Stimulated activated CD4-positive, alpha-beta T cell treated with anti-CD3 and anti-CD28 coated beads, Interleukin-4, amount 100 ng/mL, for 4 hours (primary cell): ENCODE measurements at regions not wholly inside any gene's neighbourhood (a gene's known extent, or its start where the extent isn't known, plus 50 kb on each side); places are given as distances from the start of the nearest gene placed in this dataset.

Experiments
- DNase-seq, 2 experiments: peaks; one replicate each; pipeline ENCODE4 v3.0.0-alpha.2; 2020

- no peak for DNase-seq
Observed at GRCh38 chr5:87069311-87069710, 198.4 kb upstream of the RASA1 start.

- no peak for DNase-seq
Observed at GRCh38 chr5:87069974-87070608, 197.6 kb upstream of the RASA1 start.

- no peak for DNase-seq
Observed at GRCh38 chr5:87074072-87074471, 193.6 kb upstream of the RASA1 start.

- DNase-seq, result peak in 1 of 2 experiments; percentile 12
Observed at GRCh38 chr5:87074934-87075541, 192.6 kb upstream of the RASA1 start.

GRCh38 chr5:87076411-87076810 lies 191.3 kb upstream of the RASA1 start:
- DNase-seq, result no peak

GRCh38 chr5:87076931-87077330 lies 190.8 kb upstream of the RASA1 start:
- DNase-seq, result no peak

- DNase-seq, result no peak
Observed at GRCh38 chr5:87079219-87079618, 188.5 kb upstream of the RASA1 start.

- no peak for DNase-seq
Observed at GRCh38 chr5:87081016-87081415, 186.7 kb upstream of the RASA1 start.

GRCh38 chr5:87081511-87082372 lies 185.9 kb upstream of the RASA1 start:
- peak; percentile 1 to 32 for DNase-seq

GRCh38 chr5:87094347-87094746 lies 173.3 kb upstream of the RASA1 start:
- DNase-seq, result no peak

GRCh38 chr5:87094833-87095232 lies 172.8 kb upstream of the RASA1 start:
- no peak for DNase-seq

- no peak for DNase-seq
Observed at GRCh38 chr5:87095787-87096186, 171.9 kb upstream of the RASA1 start.

- no peak for DNase-seq
Observed at GRCh38 chr5:87097664-87098063, 170.0 kb upstream of the RASA1 start.

- no peak for DNase-seq
Observed at GRCh38 chr5:87099291-87099839, 168.3 kb upstream of the RASA1 start.

GRCh38 chr5:87099968-87100367 lies 167.7 kb upstream of the RASA1 start:
- no peak for DNase-seq

- DNase-seq, result no peak
Observed at GRCh38 chr5:87101321-87101720, 166.4 kb upstream of the RASA1 start.

- DNase-seq, result no peak
Observed at GRCh38 chr5:87102841-87103240, 164.8 kb upstream of the RASA1 start.

GRCh38 chr5:87103616-87104287 lies 163.9 kb upstream of the RASA1 start:
- no peak for DNase-seq

- DNase-seq, result no peak
Observed at GRCh38 chr5:87105577-87105976, 162.1 kb upstream of the RASA1 start.

- no peak for DNase-seq
Observed at GRCh38 chr5:87109746-87110145, 157.9 kb upstream of the RASA1 start.

GRCh38 chr5:87110721-87111120 lies 157.0 kb upstream of the RASA1 start:
- DNase-seq, result no peak

- no peak for DNase-seq
Observed at GRCh38 chr5:87113861-87114260, 153.8 kb upstream of the RASA1 start.

GRCh38 chr5:87114631-87115030 lies 153.1 kb upstream of the RASA1 start:
- no peak for DNase-seq
